Activated CD8-positive, alpha-beta memory T cell treated with anti-CD3 and anti-CD28 coated beads, Interleukin-2, amount 50 U/mL, for 24 hours (primary cell): ENCODE measurements at regions not wholly inside any gene's neighbourhood (a gene's known extent, or its start where the extent isn't known, plus 50 kb on each side); places are given as distances from the start of the nearest gene placed in this dataset.

Experiments used
- DNase-seq: peaks from one replicate; pipeline ENCODE4 v3.0.0-alpha.2; 2020; ENCODE audit errors: extremely low read depth

DNA sequence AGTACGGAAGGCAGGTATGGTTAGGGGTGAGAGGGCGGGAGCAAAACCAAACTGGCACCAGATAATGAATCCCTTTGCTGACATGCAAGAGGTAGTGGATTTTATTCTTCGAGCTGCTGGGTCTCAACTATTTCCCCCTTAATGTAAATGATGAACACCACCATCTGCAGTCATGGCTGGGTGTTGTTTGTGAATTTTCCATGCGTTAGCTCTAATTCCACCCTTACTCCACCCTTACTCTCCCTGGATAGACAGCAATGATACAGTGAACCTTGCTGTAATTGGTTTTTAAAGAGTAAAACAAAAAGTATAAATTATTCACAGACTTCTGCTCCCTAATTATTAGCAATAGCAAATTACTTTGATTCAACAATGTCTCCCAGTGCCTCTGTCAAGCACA, 74.5 kb upstream of the PDE1C start:
- DNase-seq = no peak

DNA sequence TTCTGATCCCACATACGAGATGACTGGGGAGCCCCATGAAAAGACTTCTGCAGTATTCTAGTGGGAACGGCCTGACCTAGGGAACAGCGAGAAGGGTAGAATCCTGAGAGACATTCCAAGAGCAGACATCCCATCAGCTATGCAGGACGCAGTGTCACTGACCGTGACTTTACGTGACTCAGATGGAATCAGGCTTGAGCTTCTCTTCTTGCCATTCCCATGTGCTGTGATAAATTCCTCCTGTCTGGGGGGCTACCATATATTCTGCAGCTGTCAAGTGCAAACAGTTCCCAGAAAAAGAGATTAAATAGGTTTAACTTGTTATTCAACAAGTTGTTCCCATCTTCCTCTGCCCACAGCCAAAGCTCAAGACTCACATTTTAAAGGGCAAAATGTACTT, 73.1 kb upstream of the PDE1C start:
- DNase-seq = no peak

- DNase-seq = no peak
These were observed 72.4 kb upstream of the PDE1C start for GRCh38 chr7:32142649-32143048.

- DNase-seq = no peak
These were observed 70.2 kb upstream of the PDE1C start for GRCh38 chr7:32140210-32140939.

DNA sequence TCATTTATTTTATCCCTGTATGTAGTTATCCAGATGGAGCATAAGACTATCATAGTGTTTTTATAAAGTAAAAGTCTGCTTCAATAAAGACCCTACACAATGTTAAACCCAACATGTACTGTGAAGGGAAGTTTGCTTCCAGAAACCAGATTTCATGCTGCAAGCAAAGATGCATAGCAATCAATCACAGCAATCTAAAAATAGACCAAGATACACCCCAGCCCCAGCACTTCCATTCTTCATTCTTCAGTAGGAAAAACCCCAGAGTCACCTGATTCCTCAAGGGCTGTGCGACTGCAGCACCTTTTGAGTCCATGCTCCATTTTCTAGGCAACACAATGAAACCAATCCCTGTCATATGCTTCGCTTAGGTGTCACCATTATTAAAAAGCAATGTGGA, 66.9 kb upstream of the PDE1C start:
- DNase-seq = no peak

GRCh38 chr7:32131091-32131490, 60.9 kb upstream of the PDE1C start:
- DNase-seq = no peak

- DNase-seq = no peak
These were observed 56.6 kb upstream of the PDE1C start for GRCh38 chr7:32126843-32127242.
